GM23248 (cell line): ENCODE measurements at regions not wholly inside any gene's neighbourhood (a gene's known extent, or its start where the extent isn't known, plus 50 kb on each side); places are given as distances from the start of the nearest gene placed in this dataset.

Experiments used
- DNase-seq: peaks from one replicate; pipeline ENCODE4 v3.0.0-alpha.2; 2015
- H2AFZ ChIP-seq: fragments of 200-600 bp; sonication (generic); 2 replicates; pipeline ENCODE4 v1.6.1; 2016; ENCODE audit warnings: antibody characterized with exemption
- H3F3A ChIP-seq: fragments of 200-600 bp; sonication (generic); 2 replicates; pipeline ENCODE4 v1.6.1; 2016; ENCODE audit warnings: mild to moderate bottlenecking, antibody characterized with exemption, mixed run types; ENCODE audit not compliant: insufficient read depth
- H3K27ac ChIP-seq: fragments of 200-600 bp; sonication (generic); 2 replicates; pipeline ENCODE4 v1.5.1; 2016; ENCODE audit warnings: mild to moderate bottlenecking
- H3K27me3 ChIP-seq: fragments of 200-600 bp; sonication (generic); replicated peaks from 2 replicates; pipeline ENCODE4 v1.6.1; 2016; ENCODE audit warnings: mild to moderate bottlenecking; ENCODE audit not compliant: insufficient read depth
- H3K36me3 ChIP-seq: fragments of 200-600 bp; sonication (generic); 2 replicates; pipeline ENCODE4 v1.6.1; 2016; ENCODE audit warnings: low read depth, mild to moderate bottlenecking
- H3K4me1 ChIP-seq: fragments of 200-600 bp; sonication (generic); 2 replicates; pipeline ENCODE4 v1.6.1; 2016; ENCODE audit warnings: mild to moderate bottlenecking; ENCODE audit not compliant: insufficient read depth
- H3K4me2 ChIP-seq: fragments of 200-600 bp; sonication (generic); one replicate; pipeline ENCODE4 v1.6.1; 2016; ENCODE audit warnings: mild to moderate bottlenecking; ENCODE audit not compliant: unreplicated experiment
- H3K4me3 ChIP-seq: fragments of 200-600 bp; sonication (generic); 2 replicates; pipeline ENCODE4 v1.5.1; 2016; ENCODE audit warnings: mild to moderate bottlenecking
- H3K79me2 ChIP-seq: fragments of 200-600 bp; sonication (generic); 2 replicates; pipeline ENCODE4 v1.6.1; 2016; ENCODE audit warnings: mild to moderate bottlenecking; ENCODE audit not compliant: insufficient read depth
- H3K9ac ChIP-seq: fragments of 200-600 bp; sonication (generic); 2 replicates; pipeline ENCODE4 v1.6.1; 2016; ENCODE audit warnings: mild to moderate bottlenecking
- H3K9me2 ChIP-seq: fragments of 200-600 bp; sonication (generic); 2 replicates; pipeline ENCODE4 v1.6.1; 2016; ENCODE audit warnings: mixed run types, mild to moderate bottlenecking, moderate library complexity; ENCODE audit not compliant: insufficient read depth
- H3K9me3 ChIP-seq: fragments of 200-600 bp; sonication (generic); one replicate; pipeline ENCODE4 v1.6.1; 2017; ENCODE audit warnings: low read depth
- H4K20me1 ChIP-seq: fragments of 200-600 bp; sonication (generic); 2 replicates; pipeline ENCODE4 v1.6.0; 2016; ENCODE audit not compliant: insufficient read depth
- EZH2 ChIP-seq: fragments of 200-600 bp; sonication (generic); IDR thresholded peaks from 2 replicates; pipeline ENCODE4 v1.6.1; 2018; ENCODE audit warnings: antibody characterized with exemption, mild to moderate bottlenecking; ENCODE audit not compliant: insufficient read depth, poor library complexity, severe bottlenecking
- EZH2phosphoT487 ChIP-seq: fragments of 200-600 bp; sonication (generic); IDR thresholded peaks from 2 replicates; pipeline ENCODE4 v1.6.1; 2018; ENCODE audit warnings: antibody characterized with exemption, moderate library complexity, mild to moderate bottlenecking, low read depth; ENCODE audit not compliant: insufficient read depth
- WGBS, 2 experiments: methylation state at CpG; one replicate each; pipeline ENCODE4 v1.1.6; 2015 to 2017; ENCODE audit warnings: low lambda C conversion rate in 2 of 2, low coverage in 1 of 2; ENCODE audit errors: missing lambda C conversion rate in 2 of 2; 5-methylcytosine and 5-hydroxymethylcytosine counted together
- in situ Hi-C: fragments of 300-500 bp; cut with MboI; formaldehyde crosslinking; loops from 2 replicates; pipeline ENCODE4 v1.15.0; 2020

DNA sequence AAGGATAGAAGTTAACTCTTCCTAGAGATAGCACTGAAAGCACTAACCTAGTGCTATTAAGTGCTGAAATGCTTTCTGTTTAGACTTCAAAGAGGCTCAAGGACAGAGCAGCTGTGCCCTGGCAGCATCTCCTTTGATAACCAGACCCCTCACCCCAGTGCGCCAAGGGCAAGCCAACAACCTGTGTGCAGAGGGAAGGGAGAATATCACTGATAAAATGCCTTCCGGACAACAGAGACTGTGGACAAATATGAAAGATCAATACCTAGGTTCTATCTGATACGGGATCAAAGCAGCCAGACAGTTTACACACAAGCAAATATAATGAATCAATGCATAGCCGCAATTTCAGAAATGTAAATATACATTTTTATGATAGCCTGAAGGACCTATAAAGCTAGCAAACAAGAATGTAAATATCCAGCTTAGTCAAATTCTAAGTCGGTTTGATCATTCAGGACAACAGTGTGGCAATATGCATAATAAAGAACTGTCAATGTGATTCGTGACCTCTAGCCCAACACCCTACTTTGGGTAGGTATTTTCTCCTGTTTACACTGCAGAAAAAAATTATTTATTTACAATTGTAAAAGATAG is 91.8 kb upstream of the RFX8 start:
- H3F3A ChIP-seq = no peaks in the 10 kb centered on the region
- no peak overlapping the region for H2AFZ ChIP-seq
- no peak overlapping the region for H3K4me2 ChIP-seq
- H4K20me1 ChIP-seq = no peaks in the 10 kb centered on the region
- no peaks in the 10 kb centered on the region for H3K9me2 ChIP-seq
- H3K27ac ChIP-seq = no peak overlapping the region
- 59 to 64% methylated on average over 6 of the region's 6 CpGs for WGBS, 2 experiments
- H3K9ac ChIP-seq = no peak overlapping the region
- H3K79me2 ChIP-seq = no peaks in the 10 kb centered on the region
- no peaks in the 10 kb centered on the region for H3K36me3 ChIP-seq
- in situ Hi-C loops = no loop called here
- H3K9me3 ChIP-seq = no peaks in the 10 kb centered on the region
- DNase-seq = no peak
- H3K4me3 ChIP-seq = no peak overlapping the region
- TF ChIP-seq EZH2 (no peak), EZH2phosphoT487 (no peak)
- H3K27me3 ChIP-seq = peaks cover 4% of the 10 kb centered on the region; the same call in 1 of the 2 replicates
- no peaks in the 10 kb centered on the region for H3K4me1 ChIP-seq

DNA sequence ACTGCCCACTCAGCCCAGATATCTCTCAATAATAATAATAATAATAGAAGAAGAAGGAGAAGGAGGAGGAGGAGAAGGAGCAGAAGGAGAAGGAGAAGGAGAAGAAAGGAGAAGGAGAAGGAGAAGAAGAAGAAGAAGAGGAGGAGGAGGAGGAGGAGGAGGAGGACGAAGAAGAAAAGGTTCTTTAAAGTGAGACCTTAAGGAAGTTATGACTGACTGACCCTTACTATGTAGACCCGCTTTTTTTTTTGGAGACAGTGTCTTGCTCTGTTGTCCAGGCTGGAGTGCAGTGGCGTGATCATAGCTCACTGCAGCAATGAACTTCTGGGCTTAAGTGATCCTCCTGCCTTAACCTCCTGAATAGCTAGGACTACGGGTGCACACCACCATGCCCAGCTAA is 88.9 kb upstream of the RFX8 start:
- H3K9me3 ChIP-seq = no peaks in the 10 kb centered on the region
- H3K27me3 ChIP-seq = peaks cover 4% of the 10 kb centered on the region; the same call in 1 of the 2 replicates
- peaks cover 11% of the 10 kb centered on the region for H3K4me1 ChIP-seq
- no peaks in the 10 kb centered on the region for H3K9me2 ChIP-seq
- H3K4me2 ChIP-seq = no peak overlapping the region
- H3K79me2 ChIP-seq = no peaks in the 10 kb centered on the region
- WGBS, 2 experiments = 77 to 86% methylated on average over 4 of the region's 4 CpGs
- no peaks in the 10 kb centered on the region for H3K36me3 ChIP-seq
- no peak overlapping the region for H3K27ac ChIP-seq
- H3K9ac ChIP-seq = no peak overlapping the region
- no peak for DNase-seq
- H4K20me1 ChIP-seq = no peaks in the 10 kb centered on the region
- no peak overlapping the region for H2AFZ ChIP-seq
- no peak for TF ChIP-seq EZH2phosphoT487
- TF ChIP-seq EZH2 = no peak
- H3F3A ChIP-seq = no peaks in the 10 kb centered on the region
- in situ Hi-C loops = no loop called here
- no peak overlapping the region for H3K4me3 ChIP-seq

GRCh38 chr2:101560780-101561315 is 85.9 kb upstream of the RFX8 start:
- WGBS, 2 experiments = 97% methylated on average over 6 of the region's 6 CpGs
- in situ Hi-C loops = no loop called here

DNA sequence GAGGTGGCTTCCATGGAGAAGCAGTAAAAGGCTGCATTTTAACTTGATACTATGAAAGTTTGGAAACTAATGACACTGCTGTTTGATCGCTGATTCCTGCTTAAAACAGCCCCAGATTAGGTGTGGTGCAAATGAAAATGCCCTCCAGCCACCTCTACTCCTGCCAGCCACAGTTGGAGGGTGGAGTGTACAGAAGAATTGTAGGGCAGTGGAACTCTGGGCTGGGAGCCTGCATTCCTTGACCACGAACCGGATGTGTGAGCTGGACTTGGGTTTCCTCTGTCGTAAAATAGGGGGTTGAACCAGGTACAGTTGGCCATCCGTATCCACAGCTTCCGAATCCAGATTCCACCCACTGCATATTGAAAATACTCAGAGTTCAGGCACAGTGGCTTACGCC is 84.6 kb upstream of the RFX8 start:
- Histone ChIP-seq H3K36me3 (no peaks in the 10 kb centered on the region), H3K4me1 (peaks cover 15% of the 10 kb centered on the region), H4K20me1 (no peaks in the 10 kb centered on the region), H3K9me3 (no peaks in the 10 kb centered on the region), H3K4me3 (0 out of 2 replicates have a peak overlapping the region, but pooled peaks have one; percentile 12), H3K9me2 (no peaks in the 10 kb centered on the region), H3K4me2 (peak overlapping the region; percentile 46), H3K27ac (peak overlapping the region; percentile 17; the same call in 1 of the 2 replicates), H3K79me2 (no peaks in the 10 kb centered on the region), H2AFZ (peak overlapping the region; percentile 42; the same call in 1 of the 2 replicates), H3F3A (no peaks in the 10 kb centered on the region), H3K9ac (no peak overlapping the region), H3K27me3 (peaks cover 4% of the 10 kb centered on the region; the same call in 1 of the 2 replicates)
- DNase-seq = peak; percentile 50
- TF ChIP-seq EZH2 = no peak
- no peak for TF ChIP-seq EZH2phosphoT487
- 49 to 57% methylated on average over 7 of the region's 7 CpGs for WGBS, 2 experiments
- in situ Hi-C loops = no loop called here

More at GRCh38 chr2:101560780-101561315, 85.9 kb upstream of the RFX8 start:
- TF ChIP-seq EZH2phosphoT487 (no peak), EZH2 (no peak)
- Histone ChIP-seq H3K9ac (no peak overlapping the region), H3K27ac (no peak overlapping the region), H3F3A (no peaks in the 10 kb centered on the region), H3K27me3 (peaks cover 4% of the 10 kb centered on the region; the same call in 1 of the 2 replicates), H3K79me2 (no peaks in the 10 kb centered on the region), H3K4me2 (no peak overlapping the region), H3K9me2 (no peaks in the 10 kb centered on the region), H2AFZ (no peak overlapping the region), H3K36me3 (no peaks in the 10 kb centered on the region), H4K20me1 (no peaks in the 10 kb centered on the region), H3K4me1 (peaks cover 15% of the 10 kb centered on the region), H3K4me3 (no peak overlapping the region), H3K9me3 (no peaks in the 10 kb centered on the region)
- DNase-seq = no peak
